CD4-positive, alpha-beta T cell treated with Interleukin-1 beta for 1 hour (primary cell): ENCODE measurements at regions not wholly inside any gene's neighbourhood (a gene's known extent, or its start where the extent isn't known, plus 50 kb on each side); places are given as distances from the start of the nearest gene placed in this dataset.
"Not testable (repeated sequence)": the region's sequence is repeated elsewhere in the genome, so short reads cannot be mapped to it uniquely, and the experiment has no call there.

Experiments used
- DNase-seq, 2 donors: peaks; one replicate each; pipeline ENCODE4 v3.0.0-alpha.2; 2020 to 2022

DNA sequence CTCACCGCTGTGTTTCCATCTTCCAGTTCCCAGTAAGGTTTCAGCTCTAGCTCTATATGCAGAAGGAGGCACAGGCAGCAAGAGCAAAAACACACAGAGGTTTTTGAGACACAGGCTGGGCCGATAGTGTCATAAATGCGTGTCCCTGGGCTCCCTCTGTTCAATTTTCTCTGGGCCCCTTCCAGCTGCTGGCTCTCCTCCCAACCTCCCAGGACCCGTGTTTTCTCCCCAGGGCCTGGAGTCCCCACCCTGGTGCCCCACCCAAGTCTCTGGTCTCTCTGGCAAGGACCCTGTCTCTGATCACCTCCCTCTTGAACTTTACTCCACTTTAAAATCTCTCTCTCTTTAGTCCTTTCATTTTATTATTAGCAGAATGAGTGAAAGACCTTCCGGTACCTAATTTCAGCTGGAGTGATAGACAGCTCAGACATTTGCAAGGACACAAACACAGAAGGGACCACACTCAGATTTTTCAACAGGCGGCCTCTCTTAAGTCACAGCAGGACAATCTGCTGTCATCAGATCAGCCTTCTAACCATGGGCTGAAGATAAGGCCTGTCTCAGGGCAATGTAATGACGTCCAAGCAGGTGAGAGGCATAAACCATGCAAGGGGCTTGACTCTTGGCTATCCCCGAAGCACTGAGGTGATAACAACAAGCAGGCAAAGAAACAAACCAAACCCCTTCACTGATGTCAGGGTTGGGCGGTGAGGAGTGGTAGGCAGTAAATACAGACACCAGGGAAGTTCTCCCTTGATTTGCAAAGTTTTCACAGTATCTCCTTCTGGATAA is 190.0 kb upstream of the IRS2 start:
- no peak for DNase-seq

DNA sequence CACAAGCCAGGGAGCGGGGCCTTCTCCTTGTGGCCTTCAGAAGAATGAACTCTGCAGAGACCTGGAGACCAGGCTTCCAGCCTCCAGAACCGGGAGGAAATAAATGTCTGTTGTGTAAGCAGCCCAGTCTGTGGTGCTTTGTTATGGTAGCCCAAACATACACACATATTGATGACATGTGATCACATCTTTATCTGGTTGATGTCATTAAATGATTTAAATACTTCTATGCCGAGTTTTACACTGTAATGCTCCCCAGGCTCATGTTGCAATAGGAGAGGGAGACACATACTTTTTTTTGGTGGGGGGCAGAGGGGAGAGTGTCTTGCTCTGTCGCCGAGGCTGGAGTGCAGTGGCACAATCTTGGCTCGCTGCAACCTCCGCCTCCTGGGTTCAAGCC is 188.0 kb upstream of the IRS2 start:
- DNase-seq = no peak

DNA sequence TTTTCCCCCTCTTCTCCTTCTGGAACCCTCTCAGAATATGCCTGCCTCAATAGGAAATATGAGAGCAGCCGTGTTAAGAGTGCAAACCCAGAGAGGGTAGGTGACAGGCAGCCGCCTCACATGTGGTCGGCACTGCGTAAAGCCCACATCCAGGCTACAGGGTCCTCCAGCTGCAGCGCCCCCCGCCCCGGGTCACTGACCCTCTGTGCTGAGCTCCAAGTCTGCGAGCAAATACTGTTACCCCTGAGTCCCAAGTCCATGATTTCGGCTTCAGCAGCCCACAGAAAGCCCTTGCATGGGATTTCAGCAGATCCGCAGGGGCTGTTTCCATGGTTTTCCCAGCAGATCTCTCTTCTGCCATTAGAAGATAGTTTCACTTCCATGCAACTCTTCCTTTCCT is 186.9 kb upstream of the IRS2 start:
- DNase-seq = no peak

DNA sequence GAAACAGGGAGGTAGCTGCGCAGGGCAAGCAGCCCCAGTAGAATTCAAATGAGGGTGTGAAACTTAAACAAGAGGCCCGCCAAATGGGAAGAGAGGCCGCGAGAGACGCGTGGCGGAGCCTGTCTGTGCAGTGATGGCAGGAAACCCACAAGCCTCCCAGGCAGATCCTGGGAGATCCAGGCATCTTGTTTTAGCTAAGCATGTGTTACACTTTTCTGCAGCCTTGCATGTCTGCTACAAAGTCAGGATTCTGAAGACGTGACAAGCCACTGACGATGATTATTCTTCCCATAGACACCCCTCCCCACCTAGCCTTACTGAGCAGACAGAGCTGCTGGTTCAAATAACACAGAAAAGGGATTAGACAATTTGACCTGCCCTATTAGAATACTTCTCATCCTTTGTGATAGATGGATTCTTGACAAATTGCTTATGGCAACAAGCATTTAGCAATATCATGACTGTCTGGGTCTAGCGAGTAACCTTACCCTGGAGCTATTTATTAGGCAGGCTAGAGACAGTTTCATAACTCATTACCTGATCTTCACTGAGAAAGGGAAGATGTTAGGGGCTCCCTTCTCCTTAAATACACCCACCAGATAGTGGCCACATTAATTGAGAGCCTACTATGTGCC is 185.2 kb upstream of the IRS2 start:
- no peak for DNase-seq

DNA sequence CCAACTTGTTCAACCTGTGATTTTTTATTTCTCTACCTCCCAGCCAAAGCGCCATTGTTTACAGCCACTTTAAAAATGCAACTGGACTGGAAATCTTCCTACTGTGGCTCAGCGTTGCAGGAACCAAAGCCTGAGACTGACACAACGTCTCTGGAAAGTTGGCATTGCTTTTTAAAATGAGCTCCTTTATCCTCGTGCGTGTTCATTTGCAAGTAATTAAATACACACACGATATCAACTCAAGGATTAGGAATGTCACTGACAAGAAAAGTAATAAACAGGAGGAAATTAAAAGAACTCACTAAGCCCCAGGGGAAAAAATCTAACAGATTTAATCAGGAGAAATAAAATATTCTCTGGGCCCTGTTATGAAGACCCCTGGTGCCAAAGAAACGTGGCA is 184.6 kb upstream of the IRS2 start:
- DNase-seq = no peak

DNA sequence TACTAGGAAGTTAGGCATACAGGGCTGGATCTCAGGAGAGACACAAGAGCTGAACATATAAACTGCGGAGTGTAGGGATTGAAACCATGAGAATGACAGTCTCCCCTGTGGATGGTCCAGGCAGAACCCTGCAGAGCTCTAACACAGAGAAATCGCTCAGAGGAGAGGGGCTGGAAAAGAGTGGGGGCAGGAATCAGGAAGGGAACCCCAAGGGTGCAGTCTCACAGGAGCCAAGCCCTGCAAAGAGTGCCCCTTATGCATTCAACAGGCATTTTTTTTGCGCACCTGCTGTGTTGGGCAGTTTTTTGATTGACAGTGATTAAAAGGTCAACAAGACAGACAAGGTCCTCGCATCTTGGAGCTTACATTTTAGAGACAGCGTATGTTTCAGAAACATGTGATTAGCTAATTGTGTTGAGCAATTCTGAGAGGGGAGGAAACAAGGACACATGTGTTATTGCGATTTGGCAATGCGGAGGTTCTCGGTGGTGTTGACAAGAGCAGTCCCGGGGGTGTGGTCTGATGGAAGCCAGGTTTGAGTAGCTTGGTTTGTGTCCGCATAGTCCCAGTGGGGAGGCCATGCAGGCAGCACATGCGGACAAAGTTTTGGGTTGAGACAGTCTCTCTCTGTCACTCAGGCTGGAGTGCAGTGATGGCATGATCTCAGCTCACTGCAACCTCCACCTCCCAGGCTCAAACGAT is 182.6 kb upstream of the IRS2 start:
- DNase-seq = no peak

DNA sequence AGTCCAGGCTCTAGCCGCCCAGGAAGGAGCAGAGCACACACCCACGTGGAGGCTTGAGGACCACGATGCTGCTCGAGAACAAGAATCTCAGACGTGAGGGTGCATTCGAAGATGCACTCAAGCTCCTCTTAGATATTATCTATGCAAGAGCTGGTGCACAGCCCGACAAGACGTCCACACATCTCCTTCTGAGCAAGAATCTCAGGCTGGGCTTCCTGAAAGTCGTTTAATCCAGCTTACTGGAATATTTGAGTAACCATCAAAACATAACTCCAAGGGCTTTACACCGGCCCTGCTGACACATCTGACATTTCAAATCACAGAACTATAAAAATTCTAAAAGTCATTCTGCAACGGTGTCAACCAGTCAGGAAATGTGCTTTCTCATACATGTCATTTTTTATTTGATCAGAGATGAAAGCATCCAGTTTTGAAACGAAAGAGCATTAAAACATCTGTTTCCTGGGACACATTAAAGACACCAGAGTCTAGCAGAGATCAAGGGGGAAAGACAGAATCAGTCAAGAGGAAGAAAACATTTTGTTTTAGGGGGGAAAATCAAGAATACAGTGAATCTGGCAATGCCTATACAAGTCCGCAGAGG is 177.7 kb upstream of the IRS2 start:
- no peak for DNase-seq

DNA sequence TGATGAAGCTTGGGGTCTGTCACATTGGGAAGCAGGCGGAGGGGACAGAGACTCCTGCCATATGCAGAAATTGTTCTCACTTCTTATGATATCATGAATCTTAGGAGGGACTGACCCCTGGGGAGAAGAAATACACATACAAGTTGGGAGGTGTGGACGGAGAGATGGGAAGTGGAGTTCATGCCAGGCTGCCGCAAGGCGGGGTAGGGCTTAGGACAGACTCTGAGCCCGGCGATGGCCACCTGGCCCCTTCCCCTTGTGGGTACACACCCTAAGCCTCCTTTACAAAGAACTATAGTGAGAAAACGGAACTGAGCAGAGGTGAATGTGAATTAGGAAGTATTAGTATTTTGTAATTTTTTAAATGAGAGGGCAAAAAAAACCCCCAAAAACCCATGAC is 177.0 kb upstream of the IRS2 start:
- DNase-seq = no peak

DNA sequence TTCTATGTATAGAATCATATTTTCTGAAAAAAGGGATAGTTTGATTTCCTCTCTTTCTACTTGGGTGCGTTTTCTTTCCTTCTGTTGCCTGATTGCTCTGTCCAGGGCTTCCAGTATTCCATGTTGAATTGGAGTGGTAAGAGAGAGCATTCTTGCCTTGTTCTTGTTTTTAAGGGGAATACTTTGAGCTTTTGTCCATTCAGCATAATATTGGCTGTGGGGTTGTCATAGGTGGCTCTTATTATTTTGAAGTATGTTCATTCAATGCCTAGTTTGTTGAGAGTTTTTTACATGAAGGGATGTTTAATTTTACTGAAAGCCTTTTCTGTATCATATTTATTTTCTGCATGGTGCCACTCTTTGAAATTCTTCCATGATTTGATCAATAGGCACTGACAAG is 173.5 kb upstream of the IRS2 start:
- DNase-seq = no peak

DNA sequence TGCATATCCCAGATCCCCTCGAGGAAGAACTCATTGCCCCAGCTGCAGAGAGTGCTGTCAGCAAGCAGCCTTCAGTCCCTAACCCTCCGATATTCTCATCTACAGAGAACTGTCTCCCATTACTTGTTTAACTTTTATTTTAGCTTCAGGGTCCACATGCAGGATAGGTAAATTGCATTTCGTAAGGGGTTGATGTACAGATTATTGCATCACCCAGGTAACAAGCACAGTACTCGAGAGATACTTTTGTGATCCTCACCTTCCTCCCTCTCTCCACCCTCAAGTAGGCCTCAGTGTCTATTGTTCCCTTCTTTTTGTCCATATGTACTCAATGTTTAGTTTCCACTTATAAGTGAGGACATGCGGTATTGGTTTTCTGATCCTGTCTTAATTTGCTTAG is 171.5 kb upstream of the IRS2 start:
- DNase-seq = no peak

DNA sequence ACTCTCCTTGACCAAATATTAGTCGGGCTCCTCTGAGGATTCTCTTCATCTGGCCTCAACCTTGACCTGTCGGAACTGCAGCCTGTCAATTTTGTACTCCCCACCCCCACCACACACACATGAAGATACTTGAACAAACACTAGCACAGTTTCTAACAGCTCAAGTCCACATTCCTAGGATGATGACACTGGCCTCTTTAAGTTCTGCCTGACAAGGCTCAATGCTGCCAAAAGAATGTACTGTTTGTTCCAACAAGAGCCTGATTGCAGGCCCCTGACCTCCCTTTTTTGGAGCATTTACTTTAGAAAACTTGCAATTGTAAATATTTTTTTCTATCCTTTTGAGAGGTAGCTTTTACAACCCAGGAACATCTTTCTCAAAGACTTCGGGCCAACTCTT is 169.2 kb upstream of the IRS2 start:
- no peak for DNase-seq

DNA sequence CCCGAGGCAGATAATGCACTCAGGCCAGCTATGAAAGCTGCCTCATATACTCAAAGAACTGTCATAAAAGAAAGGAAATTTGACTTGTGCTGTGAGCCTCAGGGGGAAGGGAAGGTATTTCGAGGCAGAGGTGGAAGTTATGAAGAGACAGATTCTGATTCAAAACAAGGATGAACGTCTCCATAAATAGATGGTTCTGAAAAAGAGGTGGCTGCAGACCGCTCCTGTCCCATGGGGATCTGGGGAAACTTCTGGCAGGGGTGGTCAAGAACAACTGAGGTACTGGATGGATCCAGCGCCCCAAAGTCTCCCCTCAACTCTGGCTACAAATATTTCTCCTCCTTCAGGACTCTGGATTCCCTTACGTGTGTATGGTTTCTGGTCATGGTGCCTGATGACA is 168.1 kb upstream of the IRS2 start:
- DNase-seq = no peak

DNA sequence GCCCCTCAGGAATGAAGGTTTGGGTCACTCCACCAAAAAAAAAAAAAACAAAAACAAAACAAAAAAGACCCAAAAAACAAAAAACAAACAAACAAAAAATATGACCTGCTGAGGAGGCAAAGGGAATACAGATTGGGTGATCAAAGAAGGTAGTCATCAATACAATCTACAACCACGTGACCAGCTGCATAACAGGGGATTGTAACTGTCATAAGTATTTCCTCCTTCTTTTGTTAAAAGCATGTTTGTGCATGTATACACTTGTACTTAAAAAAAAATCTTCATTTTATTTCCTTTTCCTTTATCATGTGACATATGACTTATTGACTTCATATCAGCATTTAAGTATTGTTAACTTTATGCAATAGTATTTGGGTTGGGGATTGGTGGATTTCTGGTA is 165.1 kb upstream of the IRS2 start:
- DNase-seq = no peak

DNA sequence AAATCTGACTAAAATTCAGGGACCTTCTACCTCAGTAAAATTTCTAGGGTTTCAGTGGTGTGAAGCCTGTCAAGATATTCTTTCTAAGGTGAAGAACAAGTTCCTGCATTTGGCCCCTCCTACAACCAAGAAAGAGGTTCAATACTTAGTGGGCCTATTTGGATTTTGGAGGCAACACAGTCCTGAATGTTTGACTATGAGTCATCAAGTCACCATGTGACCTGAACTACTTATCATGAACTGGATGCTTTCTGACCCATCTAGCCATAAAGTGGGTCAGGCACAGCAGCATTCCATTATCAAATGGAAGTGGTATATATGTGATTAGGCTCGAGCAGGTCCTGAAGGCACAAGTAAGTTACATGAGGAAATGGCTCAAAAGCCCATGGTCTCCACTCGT is 163.0 kb upstream of the IRS2 start:
- no peak for DNase-seq

DNA sequence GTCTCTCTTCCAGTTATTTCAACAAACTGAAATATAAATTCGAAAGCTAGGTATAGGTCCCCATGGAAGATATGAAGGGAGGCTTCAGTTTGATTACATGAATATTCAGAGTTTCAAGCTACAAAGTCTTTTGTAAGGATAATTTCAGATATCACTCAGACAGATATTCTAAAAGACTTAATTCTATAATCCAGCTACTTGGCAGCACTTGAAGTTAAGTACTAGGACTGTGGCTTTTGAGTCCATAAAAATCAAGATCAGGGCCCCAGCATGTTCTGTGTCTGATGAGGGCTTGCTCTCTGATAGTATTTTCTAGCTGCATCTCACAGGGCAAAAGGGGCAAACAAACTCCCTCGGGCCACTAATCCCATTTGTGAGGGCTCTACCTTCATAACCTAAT is 160.6 kb upstream of the IRS2 start:
- DNase-seq = no peak

DNA sequence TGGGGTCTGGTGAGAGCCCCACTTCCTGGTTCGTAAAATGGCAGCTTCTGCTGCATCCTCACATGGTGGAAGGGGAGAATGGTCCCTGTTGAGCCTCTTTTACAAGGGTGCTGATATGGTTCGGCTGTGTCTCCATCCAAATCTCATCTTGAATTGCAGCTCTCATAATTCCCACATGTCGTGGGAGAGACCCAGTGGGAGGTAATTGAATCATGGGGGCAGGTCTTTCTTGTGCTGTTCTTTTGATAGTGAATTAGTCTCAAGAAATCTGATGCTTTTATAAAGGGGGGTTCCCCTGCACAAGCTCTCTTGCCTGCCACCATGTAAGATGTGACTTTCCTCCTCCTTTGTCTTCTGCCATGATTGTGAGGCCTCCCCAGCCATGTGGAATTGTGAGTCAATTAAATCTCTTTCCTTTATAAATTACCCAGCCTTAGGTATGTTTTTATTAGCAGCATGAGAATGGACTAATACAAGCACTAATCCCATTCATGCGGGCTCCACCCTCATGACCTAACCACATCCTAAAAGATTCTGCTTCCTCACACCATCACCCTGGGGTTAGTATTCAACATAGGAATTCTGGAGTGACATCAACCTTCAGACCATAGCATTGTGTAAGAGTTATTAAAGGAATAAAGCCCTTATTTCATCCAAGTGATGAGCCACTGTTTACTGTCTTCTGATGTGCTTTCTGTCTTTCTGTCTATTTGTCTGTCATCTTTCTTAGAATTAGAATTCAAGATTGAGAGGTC is 159.0 kb upstream of the IRS2 start:
- no peak for DNase-seq

DNA sequence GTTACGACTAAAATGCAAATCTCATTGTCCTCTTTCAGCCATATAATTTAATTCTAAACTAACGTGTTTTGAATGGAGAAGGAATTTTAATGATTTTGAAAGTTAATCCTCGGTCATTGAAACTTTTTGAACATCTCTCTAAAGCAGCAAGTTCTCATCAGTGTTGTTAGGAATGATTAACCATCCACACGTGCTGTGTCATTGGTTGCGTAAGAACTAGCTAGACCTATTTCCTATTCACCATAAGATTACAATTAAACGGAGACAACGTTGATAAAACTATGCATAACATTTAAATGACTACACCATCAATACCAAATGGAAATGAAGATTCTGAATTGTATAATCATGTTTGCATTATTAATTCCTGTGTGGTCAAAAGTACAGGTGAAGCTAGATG is 155.6 kb upstream of the IRS2 start:
- no peak for DNase-seq

DNA sequence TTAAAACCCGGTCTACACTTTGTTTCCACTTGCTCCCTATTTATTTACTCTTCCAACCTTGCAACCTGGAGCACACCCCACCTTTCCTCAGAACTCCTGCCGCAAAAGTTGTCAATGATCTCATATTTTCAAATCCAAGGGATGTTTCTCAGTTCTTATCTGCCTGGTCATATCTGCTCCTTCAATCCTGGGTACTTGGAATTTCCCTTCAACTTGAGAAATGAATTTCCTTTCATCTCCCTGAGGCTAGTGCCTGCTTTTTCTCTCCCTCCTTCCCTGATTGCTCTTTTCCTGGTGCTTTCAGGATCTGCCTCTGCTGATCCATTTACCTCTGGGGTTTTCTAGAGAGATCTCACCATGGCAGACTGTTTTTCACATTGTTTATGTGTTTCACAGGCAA is 154.8 kb upstream of the IRS2 start:
- no peak for DNase-seq

DNA sequence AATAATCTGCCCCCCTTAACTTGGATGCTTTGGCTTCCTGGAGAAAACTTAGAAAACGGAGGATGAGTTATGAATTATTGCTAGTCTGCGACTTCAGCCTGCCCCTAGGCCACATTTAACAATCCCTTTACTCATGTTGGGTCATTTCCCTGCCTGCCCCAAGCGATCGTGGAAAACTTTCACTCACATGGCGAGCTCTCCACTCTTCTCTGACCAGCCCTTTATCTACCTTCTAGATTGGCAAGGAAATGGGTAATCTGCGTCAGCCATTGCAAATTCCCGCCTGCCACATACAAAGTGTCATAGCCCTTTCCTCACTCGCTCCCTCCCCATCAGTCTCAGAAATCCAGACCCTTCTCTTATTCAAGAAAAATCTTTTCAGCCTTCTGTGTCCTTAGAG is 154.3 kb upstream of the IRS2 start:
- DNase-seq = no peak

DNA sequence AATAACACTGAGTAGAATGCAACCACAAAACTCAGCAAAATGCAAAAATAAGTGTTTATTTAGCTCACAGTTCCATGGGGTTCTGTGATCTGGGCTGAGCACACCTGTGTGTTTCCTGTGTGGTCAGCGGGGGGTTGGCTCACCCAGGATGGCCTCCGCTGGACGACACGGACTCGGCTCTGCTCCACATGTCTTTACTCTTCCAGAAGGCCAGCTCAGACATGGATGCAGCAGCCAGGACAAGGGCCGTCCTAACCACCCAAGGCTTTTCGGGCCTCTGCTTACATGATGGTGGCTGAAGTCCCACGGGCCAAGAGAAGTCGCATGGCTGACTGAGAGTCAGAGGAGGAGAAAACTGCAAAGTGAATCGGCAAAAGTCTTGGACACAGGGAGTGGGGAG is 153.5 kb upstream of the IRS2 start:
- no peak for DNase-seq

DNA sequence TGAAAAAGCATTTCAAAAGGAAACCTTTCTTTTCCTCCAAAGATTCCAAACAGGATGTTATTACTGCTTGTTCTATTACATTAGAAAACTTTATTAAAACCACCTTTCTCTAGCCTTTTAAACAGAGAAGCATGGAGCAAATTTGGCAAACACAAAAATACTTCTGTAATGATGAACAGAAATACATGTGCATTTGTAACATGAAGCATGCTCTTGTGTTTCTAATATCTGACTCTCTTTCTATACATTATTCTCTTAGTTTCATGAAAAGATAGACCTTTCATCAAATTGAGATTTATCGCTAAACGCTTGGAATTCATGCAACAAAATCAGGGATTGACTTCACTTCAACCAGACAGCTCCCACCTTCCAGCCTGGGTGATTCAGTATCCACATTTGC is 152.8 kb upstream of the IRS2 start:
- no peak for DNase-seq

DNA sequence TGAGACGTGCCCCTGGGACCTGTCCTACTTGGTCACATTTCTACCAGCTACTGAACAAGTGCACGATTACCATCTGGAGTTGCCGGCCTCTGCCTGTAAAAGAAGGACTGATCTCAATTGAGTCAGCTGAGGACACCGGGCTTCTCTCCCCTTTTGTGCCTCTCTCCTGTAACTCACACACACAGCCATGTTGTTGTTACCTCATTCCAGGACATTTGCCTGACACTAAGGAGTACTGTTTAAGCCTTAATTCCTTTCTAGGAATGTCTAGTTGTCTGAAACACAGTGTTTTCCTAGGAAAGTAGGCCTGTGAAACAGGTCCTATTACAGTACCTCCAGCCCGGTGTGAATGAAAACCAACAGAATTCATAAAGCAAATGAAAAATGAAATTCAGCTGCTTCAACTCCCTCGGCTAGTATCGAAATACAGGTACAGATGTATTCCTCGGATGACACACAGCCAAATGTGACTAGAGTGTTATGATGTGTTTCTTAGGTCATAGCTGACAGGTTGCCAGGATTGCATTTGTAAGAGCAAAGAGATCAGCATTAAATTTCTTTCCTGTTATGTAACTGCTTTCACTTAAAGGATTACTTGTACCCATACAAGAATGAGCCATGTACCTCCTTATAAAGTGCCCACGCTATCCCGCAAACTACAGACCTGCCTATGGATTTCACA is 152.0 kb upstream of the IRS2 start:
- no peak for DNase-seq

DNA sequence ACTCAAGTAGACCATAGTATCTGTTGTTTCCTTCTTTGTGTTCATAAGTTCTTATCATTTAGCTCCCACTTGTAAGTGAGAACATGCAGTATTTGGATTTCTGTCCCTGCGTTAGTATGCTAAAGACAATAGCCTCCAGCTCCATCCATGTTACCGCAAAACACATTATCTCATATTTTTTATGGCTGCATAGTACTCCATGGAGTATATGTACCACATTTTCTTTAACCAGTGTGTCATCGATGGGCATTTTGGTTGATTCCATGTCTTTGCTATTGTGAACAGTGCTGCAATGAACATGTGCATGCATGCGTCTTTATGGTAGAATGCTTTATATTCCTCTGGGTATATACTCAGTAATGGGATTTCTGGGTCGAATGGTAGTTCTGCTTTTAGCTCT is 148.1 kb upstream of the IRS2 start:
- not testable (repeated sequence) for DNase-seq
